Common myeloid progenitor, CD34-positive (primary cell): ENCODE measurements at regions not wholly inside any gene's neighbourhood (a gene's known extent, or its start where the extent isn't known, plus 50 kb on each side); places are given as distances from the start of the nearest gene placed in this dataset.

Source experiments
- CTCF ChIA-PET: fragments of 350-600 bp; sonication (Branson Sonifier 250); formaldehyde crosslinking; loops from one replicate; lab custom pipeline; 2021; ENCODE audit warnings: antibody characterized with exemption; lab: Charles Lee
- POLR2A ChIA-PET: fragments of 350-600 bp; sonication (Branson Sonifier 250); formaldehyde crosslinking; loops from one replicate; lab custom pipeline; 2021; ENCODE audit warnings: antibody characterized with exemption; lab: Charles Lee
- DNase-seq, 3 donors: peaks; one replicate each; pipeline versions ENCODE4 v3.0.0 to v3.0.0-alpha.2; 2013
- H3K27ac ChIP-seq, 2 experiments: 1 replicate in 1 of 2; 2 replicates in 1 of 2; pipeline ENCODE4 v1.7.0; 2013; ENCODE audit warnings: inconsistent platforms in 2 of 2, low read length in 2 of 2, mild to moderate bottlenecking in 2 of 2, low read depth in 1 of 2, moderate library complexity in 1 of 2; ENCODE audit not compliant: severe bottlenecking in 2 of 2, insufficient read depth in 1 of 2, poor library complexity in 1 of 2
- H3K27me3 ChIP-seq, 5 experiments: replicated peaks in 2 of 5; 1 replicate in 3 of 5; 2 replicates in 2 of 5; pipeline versions ENCODE4 v1.6.1 to v1.7.0; 2013; ENCODE audit warnings: low read length in 4 of 5, mild to moderate bottlenecking in 2 of 5, moderate library complexity in 2 of 5, inconsistent platforms in 1 of 5; ENCODE audit not compliant: insufficient read depth in 5 of 5, control insufficient read depth in 4 of 5
- H3K36me3 ChIP-seq, 4 experiments: 1 replicate in 2 of 4; 2 replicates in 2 of 4; pipeline versions ENCODE4 v1.6.1 to v1.7.0; 2013; ENCODE audit warnings: low read length in 3 of 4, control low read depth in 1 of 4, mild to moderate bottlenecking in 1 of 4; ENCODE audit not compliant: control insufficient read depth in 4 of 4, insufficient read depth in 4 of 4
- H3K4me1 ChIP-seq, 4 experiments: 1 replicate in 3 of 4; 2 replicates in 1 of 4; pipeline versions ENCODE4 v1.6.1 to v1.7.1; 2013; ENCODE audit warnings: low read length in 3 of 4, mild to moderate bottlenecking in 3 of 4, control low read depth in 1 of 4, inconsistent platforms in 1 of 4, moderate library complexity in 1 of 4; ENCODE audit not compliant: control insufficient read depth in 4 of 4, insufficient read depth in 4 of 4; ENCODE audit errors: control extremely low read depth in 1 of 4
- H3K4me3 ChIP-seq, 7 experiments: 1 replicate in 4 of 7; 2 replicates in 3 of 7; pipeline versions ENCODE4 v1.5.1 to v1.7.0; 2013; ENCODE audit warnings: mild to moderate bottlenecking in 7 of 7, low read length in 6 of 7, moderate library complexity in 6 of 7, inconsistent platforms in 2 of 7, low read depth in 2 of 7, control low read depth in 1 of 7; ENCODE audit not compliant: insufficient read depth in 4 of 7, control insufficient read depth in 1 of 7; ENCODE audit errors: extremely low read depth in 1 of 7
- H3K9me3 ChIP-seq, 5 experiments: 1 replicate in 4 of 5; 2 replicates in 1 of 5; pipeline versions ENCODE4 v1.6.1 to v1.7.1; 2013; ENCODE audit warnings: low read length in 4 of 5, mild to moderate bottlenecking in 2 of 5, inconsistent platforms in 1 of 5, low read depth in 1 of 5, moderate library complexity in 1 of 5; ENCODE audit not compliant: control insufficient read depth in 4 of 5, insufficient read depth in 2 of 5; ENCODE audit errors: control extremely low read depth in 1 of 5
- WGBS: methylation state at CpG from one replicate; pipeline ENCODE4 v1.1.5; 2013; ENCODE audit not compliant: insufficient coverage; 5-methylcytosine and 5-hydroxymethylcytosine counted together

GRCh38 chr9:95815133-95815532 is 60.4 kb upstream of the ERCC6L2 start:
- Histone ChIP-seq H3K27me3 (no peaks in the 10 kb centered on the region), H3K4me3 (no peak overlapping the region), H3K9me3 (no peaks in the 10 kb centered on the region), H3K36me3 (peaks cover 0 to 4% (median 2%) of the 10 kb centered on the region in 4 experiments), H3K4me1 (no peaks in the 10 kb centered on the region), H3K27ac (no peak overlapping the region)
- ChIA-PET CTCF (interaction anchor here (1.3 kb wide), 1 partner anchor 13 kb away, joined by 3 read pairs; no protein-coding TSS in a partner anchor), POLR2A (no interaction called here)
- no peak for DNase-seq
- 93% methylated on average over 16 of the region's 17 CpGs for WGBS

- CTCF ChIA-PET: interaction anchor here (1.3 kb wide), 1 partner anchor 12 kb away, joined by 3 read pairs; no protein-coding TSS in a partner anchor
- POLR2A ChIA-PET: no interaction called here
- no peak overlapping the region for H3K4me3 ChIP-seq
- DNase-seq: no peak
- no peaks in the 10 kb centered on the region for H3K4me1 ChIP-seq
- H3K27ac ChIP-seq: no peak overlapping the region
- no peaks in the 10 kb centered on the region for H3K9me3 ChIP-seq
- peaks cover 0 to 4% (median 2%) of the 10 kb centered on the region in 4 experiments for H3K36me3 ChIP-seq
- no peaks in the 10 kb centered on the region for H3K27me3 ChIP-seq
Observed at GRCh38 chr9:95813923-95814322, 61.6 kb upstream of the ERCC6L2 start.

DNA sequence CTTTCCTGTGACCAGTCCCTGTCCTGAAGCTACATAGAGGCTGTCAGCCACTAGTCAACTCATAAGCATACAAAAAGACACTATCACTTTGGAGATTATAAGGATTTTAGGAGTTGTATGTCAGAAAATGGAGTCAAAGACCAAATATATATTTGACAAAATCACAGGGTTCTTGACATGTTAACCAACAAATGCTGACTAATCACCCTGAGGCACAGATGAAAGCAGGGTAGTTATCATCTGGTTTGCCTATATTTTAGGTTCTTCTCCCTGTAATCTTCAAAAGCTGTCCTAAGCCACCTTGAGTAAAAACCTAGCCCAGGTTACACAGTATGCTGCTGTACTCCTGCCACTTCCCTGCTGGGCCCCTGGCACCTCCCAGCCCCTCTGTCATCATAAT is 64.7 kb upstream of the ERCC6L2 start:
- ChIA-PET POLR2A (no interaction called here), CTCF (no interaction called here)
- H3K27ac ChIP-seq: no peak overlapping the region
- no peaks in the 10 kb centered on the region for H3K9me3 ChIP-seq
- no peak overlapping the region for H3K4me3 ChIP-seq
- H3K36me3 ChIP-seq: peaks cover 0 to 4% (median 2%) of the 10 kb centered on the region in 4 experiments
- peaks cover 0 to 4% (median 2%) of the 10 kb centered on the region in 5 experiments for H3K27me3 ChIP-seq
- no peaks in the 10 kb centered on the region for H3K4me1 ChIP-seq
- DNase-seq: no peak

GRCh38 chr9:95810133-95810532 is 65.4 kb upstream of the ERCC6L2 start:
- peaks cover 0 to 4% (median 2%) of the 10 kb centered on the region in 4 experiments for H3K36me3 ChIP-seq
- no peak overlapping the region for H3K27ac ChIP-seq
- WGBS: 100% methylated on average over 1 of the region's 3 CpGs
- peaks cover 0 to 4% (median 2%) of the 10 kb centered on the region in 5 experiments for H3K27me3 ChIP-seq
- no peaks in the 10 kb centered on the region for H3K9me3 ChIP-seq
- ChIA-PET POLR2A (no interaction called here), CTCF (no interaction called here)
- DNase-seq: no peak
- no peaks in the 10 kb centered on the region for H3K4me1 ChIP-seq
- H3K4me3 ChIP-seq: no peak overlapping the region

DNA sequence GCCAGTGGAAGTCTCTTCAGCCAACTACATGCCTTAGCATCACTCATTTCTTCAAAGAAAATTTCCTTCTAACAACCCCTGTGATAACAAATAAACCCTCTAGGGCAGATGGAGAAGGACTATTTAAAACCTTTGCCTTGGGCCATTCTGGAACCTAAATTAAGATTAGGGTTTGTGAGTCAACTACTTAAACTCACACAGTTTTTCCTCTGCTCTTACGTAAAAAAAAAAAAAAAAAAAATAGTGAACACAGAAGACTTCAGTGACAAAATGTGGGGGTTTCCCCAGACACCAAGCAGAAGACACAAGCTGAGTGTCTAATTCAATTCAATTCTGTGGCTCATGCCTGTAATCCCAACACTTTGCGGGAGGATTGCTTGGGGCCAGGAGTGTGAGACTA is 65.8 kb upstream of the ERCC6L2 start:
- WGBS: 100% methylated on average over 1 of the region's 2 CpGs

GRCh38 chr9:95808011-95808410 is 67.5 kb upstream of the ERCC6L2 start:
- H3K27ac ChIP-seq: no peak overlapping the region
- H3K36me3 ChIP-seq: no peaks in the 10 kb centered on the region
- H3K4me3 ChIP-seq: no peak overlapping the region
- ChIA-PET POLR2A (no interaction called here), CTCF (no interaction called here)
- H3K9me3 ChIP-seq: peaks cover 0 to 5% (median 0%) of the 10 kb centered on the region in 5 experiments
- no peaks in the 10 kb centered on the region for H3K4me1 ChIP-seq
- no peak for DNase-seq
- WGBS: 100% methylated on average over 3 of the region's 3 CpGs
- H3K27me3 ChIP-seq: peaks cover 0 to 4% (median 2%) of the 10 kb centered on the region in 5 experiments

More for the DNA sequence above, 65.8 kb upstream of the ERCC6L2 start:
- ChIA-PET POLR2A (no interaction called here), CTCF (no interaction called here)
- Histone ChIP-seq H3K9me3 (no peaks in the 10 kb centered on the region), H3K27ac (no peak overlapping the region), H3K36me3 (peaks cover 0 to 4% (median 2%) of the 10 kb centered on the region in 4 experiments), H3K27me3 (peaks cover 0 to 4% (median 2%) of the 10 kb centered on the region in 5 experiments), H3K4me1 (no peaks in the 10 kb centered on the region), H3K4me3 (no peak overlapping the region)
- DNase-seq: no peak

- H3K4me1 ChIP-seq: no peaks in the 10 kb centered on the region
- ChIA-PET CTCF (no interaction called here), POLR2A (no interaction called here)
- no peaks in the 10 kb centered on the region for H3K36me3 ChIP-seq
- no peak overlapping the region for H3K4me3 ChIP-seq
- DNase-seq: no peak
- 97% methylated on average over 3 of the region's 5 CpGs for WGBS
- H3K27me3 ChIP-seq: peaks cover 0 to 4% (median 2%) of the 10 kb centered on the region in 5 experiments
- H3K27ac ChIP-seq: no peak overlapping the region
- H3K9me3 ChIP-seq: peaks cover 0 to 7% (median 0%) of the 10 kb centered on the region in 5 experiments
Observed at GRCh38 chr9:95807326-95807947, 68.1 kb upstream of the ERCC6L2 start.
